ENCODE measurements at regions not wholly inside any gene's neighbourhood (a gene's known extent, or its start where the extent isn't known, plus 50 kb on each side); places are given as distances from the start of the nearest gene placed in this dataset.
A peak's percentile ranks its signal among the peaks of the same experiment; 100 is the strongest.

DNA sequence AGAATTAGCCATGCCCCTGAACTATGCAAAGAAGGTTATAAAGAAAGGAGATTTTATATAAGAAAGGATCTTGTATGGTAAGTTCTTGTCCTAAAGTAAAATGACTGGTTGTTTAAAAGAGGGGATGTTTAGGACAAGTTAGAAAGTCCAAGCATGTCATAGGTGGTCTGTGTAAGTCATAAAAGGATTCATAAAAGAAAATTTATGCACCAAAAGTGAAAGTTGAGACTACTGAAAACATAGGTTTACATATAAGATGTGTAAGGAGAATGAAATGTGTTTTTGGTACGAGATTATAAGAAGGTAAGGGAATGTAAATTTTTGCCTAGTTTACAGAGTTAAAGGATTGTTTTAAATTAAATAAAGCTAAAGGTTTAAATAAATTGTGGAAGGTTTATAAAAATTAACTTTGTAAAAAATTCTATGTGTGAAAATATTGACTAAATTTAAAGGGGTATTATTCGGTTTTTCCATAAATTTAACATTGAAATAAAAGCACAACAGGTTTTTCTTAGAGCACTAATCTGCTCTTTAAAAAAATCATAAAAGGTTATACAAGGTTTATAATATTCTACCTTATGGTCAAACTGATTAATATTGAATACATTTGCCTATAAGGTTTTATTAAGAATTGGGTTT is 93.6 kb upstream of the UST start:
- peak; percentile 24 for DNase-seq (ENCODE audit: low spot score)

DNA sequence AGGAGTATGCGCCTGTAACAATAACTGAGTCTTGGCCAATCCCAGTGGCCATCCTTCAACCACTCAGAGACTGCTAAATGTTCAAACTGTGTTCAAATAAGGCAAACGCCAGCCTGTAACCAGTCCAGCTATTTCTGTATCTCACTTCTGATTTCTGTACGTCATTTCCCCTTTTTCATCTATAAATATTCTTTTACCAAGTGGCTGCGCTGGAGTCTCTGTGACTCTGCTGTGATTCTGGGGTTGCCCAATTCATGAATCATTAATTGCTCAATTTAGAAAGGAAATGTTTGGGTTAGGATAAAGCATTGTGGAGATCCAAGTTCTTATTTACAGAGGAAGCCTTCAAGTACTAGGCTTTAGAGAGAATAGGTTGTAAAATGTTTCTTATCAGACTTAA is 89.8 kb upstream of the UST start:
- DNase-seq (ENCODE audit: low spot score) = no peak

DNA sequence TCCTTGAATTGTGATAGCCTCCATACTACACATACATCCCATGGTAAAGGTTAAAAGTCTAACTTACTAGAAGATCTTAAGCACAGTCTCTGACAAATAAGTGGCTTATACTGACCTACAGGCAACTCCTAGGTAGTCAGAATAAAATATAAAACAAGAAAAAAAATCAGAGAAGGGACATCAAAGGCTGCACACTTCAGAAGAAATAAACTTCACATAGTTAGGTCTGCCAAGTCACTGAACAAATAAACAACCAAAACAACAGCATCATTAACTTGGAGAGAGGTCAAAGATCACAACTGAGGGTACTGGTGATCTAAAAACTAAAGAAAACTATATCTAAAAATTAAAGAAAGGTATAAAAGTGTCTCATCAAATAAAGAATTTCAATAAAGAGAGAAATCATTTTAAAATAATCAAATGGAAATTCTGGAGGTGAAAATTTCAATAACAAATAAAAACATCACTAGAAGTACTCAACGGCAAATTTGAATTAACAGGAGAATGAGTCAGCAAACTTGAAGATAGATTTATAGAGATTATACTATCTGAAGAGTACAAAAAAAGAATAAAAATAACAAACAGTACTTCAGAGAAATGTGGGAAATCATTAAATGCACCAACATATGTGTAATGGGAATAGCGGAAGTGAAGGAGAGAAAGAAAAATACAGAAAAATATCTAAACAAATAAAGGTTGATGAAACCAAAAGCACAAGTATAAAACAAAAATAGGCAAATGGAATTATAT is 88.0 kb upstream of the UST start:
- DNase-seq (ENCODE audit: low spot score) = no peak

DNA sequence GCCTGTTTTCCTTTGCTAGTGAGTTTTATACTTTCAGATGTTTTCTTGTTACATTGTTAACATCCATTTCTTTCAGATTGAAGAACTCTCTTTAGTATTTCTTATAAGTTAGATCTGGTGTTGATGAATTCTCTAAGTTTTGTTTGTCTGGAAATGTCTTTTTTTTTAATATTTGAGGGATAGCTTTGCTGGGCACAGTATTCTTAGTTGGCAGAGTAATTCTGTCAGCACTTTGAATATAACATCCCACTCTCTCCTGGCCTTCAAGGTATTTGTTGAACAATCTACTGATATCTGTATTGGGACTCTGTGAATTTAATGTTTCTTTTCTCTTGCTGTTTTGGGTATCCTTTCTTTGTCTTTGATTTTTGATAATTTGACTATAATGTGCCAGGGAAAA is 79.4 kb upstream of the UST start:
- DNase-seq (ENCODE audit: low spot score) = no peak

DNA sequence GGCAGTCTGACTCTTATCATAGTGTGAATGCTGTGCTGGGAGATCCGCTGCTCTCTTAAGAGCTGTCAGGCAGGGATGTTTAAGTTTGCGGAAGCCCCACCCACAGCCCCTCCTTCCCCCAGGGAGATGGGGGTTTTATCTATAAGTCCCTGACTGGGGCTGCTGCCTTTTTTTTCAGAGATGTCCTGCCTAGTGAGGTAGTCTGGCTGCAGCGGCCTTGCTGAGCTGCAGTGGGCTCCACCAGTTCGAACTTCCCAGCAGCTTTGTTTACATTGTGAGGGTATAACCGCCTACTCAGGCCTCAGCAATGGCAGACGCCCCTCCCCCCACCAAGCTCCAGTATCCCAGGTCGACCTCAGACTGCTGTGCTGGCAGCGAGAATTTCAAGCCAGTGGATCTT is 75.7 kb upstream of the UST start:
- no peak for DNase-seq (ENCODE audit: low spot score)

DNA sequence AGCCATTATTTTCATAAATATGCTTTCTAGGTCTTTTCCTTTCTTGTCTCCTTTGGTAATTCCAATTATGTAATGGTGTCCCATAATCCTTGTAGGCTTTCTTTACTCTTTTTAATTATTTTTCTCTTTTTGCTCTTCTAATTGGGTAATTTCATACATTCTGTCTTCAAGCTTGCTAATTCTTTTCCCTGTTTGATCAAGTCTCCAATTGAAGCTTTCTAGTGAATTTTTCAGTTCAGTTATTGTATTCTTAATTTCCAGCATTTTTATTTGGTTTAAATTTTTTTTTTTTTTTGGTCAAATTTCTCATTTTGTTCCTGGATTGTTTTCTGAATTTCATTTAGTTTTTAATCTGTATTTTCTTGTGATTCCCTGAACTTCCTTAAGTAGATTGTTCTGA is 74.9 kb upstream of the UST start:
- no peak for DNase-seq (ENCODE audit: low spot score)

DNA sequence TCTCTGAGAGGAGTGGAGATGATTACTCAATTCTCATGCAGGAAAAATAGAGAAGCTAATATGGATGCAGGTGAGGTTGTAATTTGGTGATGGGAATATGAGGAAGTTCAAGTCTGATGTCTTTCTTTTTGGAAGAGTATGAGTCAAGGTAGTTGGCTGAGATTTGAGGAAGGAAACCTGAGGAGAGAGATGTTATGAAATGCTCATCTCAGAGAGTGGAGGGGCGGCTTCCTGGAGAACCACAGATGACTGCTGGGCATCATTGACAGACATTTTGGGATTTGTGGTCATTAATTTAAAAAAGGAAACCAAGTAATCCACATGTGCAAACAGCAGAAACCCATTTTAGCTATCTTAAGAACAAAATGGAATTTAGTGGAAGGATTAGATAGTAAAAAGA is 72.5 kb upstream of the UST start:
- DNase-seq (ENCODE audit: low spot score) = no peak

DNA sequence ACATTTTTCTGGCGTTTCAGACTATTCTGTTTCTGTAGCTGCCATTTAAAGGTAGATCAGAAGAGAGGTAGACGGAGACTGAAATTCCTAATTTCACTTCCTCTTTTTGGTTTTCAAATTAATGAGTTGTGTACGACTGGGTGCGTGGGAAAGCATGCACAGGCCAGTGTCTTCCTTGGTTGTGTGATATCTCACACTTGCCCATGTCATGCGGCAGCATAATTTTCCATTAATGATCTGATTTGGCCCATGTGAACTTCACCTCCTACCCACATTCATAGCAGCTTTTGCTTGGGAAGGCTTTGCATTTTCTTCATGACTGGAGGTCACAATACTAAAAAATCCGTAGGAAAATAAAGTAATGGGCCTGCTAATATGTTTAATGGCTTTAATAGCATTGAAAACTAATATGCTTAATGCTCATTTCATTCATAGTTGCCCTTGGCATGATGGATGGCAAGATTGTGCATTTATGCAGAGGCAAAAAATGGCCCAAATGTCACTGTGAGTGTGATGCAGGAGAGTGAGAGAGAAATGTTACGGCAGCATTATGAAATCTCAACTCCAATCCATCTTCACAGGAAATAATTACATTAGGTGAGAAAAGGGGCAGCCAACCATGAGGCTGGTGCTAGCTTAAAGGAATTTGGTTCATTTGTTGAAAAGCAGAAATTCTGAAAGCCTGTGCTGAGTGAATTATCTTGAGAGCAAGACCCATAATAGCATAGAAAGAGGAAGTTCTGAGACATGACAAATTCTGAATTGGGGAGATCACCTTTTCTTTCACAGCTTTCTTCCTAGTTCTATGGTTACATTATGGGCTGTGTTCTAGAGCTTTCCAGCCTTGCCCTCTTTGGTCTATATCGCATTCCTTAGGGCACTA is 69.0 kb upstream of the UST start:
- no peak for DNase-seq (ENCODE audit: low spot score)

DNA sequence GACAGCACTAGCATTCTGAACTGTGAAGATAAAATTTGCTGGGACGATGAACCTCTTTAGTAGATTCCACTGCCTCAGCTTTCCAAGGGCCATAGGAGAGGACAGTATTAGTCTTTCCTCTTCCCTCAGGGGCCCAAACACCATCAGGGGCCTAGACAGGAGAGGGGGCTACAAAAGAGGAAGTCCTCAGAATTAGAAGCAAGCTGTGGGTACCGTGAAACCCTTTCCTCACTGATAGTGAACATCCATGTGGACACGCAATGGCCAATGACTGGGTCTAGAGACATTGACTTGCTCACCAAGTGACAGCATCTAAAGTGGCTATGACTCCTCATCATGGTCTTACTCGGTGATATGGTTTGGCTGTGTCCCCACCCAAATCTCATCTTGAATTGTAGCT is 68.1 kb upstream of the UST start:
- no peak for DNase-seq (ENCODE audit: low spot score)

DNA sequence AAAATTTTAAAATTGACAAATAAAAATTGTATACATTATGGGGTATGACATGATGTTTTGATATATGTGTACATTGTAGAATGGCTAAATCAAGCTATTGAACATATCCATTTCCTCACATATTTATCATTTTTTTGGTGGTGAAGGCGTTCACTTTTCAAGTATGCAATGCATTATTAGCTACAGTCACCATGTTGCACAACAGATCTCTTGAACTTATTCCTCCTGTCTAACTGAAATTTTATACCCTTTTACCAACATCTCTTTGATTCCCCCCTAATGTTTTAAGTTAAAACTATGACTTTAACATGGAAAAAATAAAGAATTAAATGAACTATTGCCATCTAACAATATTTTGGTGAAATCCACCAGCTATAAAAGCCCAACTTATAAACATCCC is 65.2 kb upstream of the UST start:
- DNase-seq (ENCODE audit: low spot score) = no peak

DNA sequence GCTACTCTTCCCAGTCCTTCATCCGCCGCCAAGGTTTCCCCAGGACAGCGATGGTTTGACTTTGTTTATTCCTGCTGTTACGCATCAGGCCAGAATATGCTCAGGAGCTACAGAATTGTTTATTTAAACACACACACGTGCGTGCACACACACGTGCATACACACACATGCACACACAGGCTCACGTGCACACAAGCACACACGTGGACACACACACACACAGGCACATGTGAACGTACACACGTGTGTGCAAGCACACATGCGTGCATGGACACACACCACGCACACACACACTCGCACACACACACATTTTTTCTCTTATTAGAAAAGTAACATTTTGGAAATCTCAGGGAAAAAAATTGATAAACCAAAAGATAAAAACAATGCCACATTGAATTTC is 64.6 kb upstream of the UST start:
- DNase-seq (ENCODE audit: low spot score) = no peak

DNA sequence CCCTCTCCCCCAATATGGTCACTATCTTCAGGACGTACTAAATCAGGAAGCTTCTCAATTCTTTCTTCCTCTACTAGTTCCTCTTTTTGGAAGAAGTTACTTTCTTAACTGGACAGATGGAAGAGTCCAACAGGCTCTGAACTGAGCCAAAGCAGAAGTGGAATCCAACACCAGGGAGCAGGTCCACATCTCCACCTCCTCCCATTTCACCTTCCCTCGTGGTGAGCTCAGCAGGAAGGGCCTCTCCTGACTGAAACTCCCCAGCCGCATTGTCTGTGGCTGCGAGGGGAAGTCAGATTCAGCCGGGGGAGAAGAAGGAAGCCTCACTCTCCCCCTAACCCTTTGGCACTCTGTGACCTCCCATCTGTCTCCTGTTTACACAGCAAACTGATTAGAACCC is 63.8 kb upstream of the UST start:
- DNase-seq (ENCODE audit: low spot score) = no peak

DNA sequence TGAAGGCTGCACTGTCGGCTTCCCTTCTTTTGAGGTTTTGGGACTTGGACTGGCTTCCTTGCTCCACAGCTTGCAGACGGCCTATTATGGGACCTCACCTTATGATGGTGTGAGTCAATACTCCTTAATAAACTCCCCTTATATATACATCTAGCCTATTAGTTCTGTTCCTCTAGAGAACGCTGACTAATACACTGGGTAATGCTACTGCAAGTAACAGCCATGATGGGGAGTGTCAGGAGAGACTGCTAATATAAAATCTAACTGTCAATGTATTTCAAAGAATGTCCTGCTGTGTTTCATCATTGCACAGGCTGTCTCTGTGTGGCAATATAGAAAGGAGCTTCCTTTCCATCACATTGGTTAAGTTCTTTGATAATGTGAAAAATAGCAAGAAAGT is 57.7 kb upstream of the UST start:
- no peak for DNase-seq (ENCODE audit: low spot score)

DNA sequence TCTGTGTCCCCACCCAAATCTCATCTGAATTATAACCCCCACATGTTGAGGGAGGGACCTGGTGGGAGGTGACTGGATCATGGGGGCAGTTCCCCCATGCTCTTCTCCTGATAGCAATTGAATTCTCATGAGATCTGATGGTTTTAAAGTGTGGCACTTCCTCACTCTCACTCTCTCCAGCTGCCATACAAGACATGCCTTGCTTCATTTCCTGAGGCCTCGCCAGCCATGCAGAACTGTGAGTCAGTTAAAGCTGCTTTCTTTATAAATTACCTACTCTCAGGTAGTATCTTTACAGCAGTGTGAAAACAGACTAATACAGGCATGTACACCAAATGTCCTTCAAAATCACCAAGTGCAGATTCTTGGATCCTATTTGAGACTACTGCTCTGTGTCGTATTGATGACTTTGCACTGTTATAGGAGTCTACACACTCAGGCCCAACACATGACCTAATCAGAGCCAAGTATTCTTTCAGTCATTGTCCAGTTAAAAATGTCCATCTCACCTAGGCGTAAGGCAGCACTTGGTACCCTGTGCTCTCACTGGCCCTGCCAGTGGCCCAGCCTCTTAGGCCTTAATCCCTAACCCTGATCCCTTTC is 52.8 kb upstream of the UST start:
- DNase-seq (ENCODE audit: low spot score) = no peak
